Gastroesophageal sphincter (tissue), 3 donors: ENCODE measurements at regions not wholly inside any gene's neighbourhood (a gene's known extent, or its start where the extent isn't known, plus 50 kb on each side); places are given as distances from the start of the nearest gene placed in this dataset.

ENCODE experiments used
- EP300 ChIP-seq: sonication (generic); formaldehyde crosslinking; IDR thresholded peaks from one replicate; pipeline ENCODE4 v1.6.1; 2017; ENCODE audit warnings: antibody characterized with exemption, mild to moderate bottlenecking
- POLR2A ChIP-seq, 2 donors: fragments of 450-650 bp; IDR thresholded peaks; one replicate each; pipeline ENCODE4 v1.6.1; 2017; ENCODE audit warnings: antibody characterized with exemption in 2 of 2, mild to moderate bottlenecking in 2 of 2, moderate library complexity in 1 of 2
- POLR2AphosphoS5 ChIP-seq: sonication (generic); formaldehyde crosslinking; IDR thresholded peaks from one replicate; pipeline ENCODE4 v1.6.1; 2017; ENCODE audit warnings: antibody characterized with exemption
- TF ChIP-seq, protein P1 (sequence below), 4 experiments: fragments of 200-600 bp in 2 of 4; fragments of 450-650 bp in 2 of 4; sonication (generic) in 1 of 4; IDR thresholded peaks; one replicate each; pipeline ENCODE4 v1.5.1; 2017 to 2019; ENCODE audit warnings: antibody characterized with exemption in 4 of 4, mild to moderate bottlenecking in 2 of 4, moderate library complexity in 2 of 4

DNA sequence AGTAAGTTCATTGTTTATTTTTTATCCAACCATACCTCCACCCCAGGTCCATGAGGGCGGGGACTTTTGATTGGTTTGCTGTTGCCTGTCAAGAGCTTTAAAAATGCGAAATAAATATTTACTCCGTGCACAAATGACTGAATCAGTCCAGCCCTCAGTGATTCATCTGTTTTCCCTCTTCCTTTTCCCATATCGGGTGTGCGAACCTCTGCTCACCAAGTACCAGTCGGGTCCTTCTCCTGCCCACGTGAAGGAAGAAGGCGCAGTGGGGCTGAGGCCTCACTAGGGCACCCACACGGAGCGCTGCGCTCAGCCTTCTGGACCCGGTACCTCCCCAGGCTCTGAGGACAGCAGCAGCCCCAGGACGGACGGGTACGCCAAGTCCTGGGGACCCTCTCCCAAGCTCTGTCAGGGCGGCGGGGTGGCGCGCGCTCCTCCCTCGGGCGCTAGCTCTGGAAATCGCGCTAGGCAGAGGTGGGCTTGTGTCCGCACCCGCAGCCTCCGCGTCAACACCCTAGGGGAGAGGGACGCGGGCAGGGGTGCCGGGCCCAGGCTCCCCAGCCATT, 70.5 kb upstream of the EPHB3 start:
- TF ChIP-seq POLR2A (IDR thresholded peaks at IDR 0.05), result no peak
- TF ChIP-seq, protein P1, sequence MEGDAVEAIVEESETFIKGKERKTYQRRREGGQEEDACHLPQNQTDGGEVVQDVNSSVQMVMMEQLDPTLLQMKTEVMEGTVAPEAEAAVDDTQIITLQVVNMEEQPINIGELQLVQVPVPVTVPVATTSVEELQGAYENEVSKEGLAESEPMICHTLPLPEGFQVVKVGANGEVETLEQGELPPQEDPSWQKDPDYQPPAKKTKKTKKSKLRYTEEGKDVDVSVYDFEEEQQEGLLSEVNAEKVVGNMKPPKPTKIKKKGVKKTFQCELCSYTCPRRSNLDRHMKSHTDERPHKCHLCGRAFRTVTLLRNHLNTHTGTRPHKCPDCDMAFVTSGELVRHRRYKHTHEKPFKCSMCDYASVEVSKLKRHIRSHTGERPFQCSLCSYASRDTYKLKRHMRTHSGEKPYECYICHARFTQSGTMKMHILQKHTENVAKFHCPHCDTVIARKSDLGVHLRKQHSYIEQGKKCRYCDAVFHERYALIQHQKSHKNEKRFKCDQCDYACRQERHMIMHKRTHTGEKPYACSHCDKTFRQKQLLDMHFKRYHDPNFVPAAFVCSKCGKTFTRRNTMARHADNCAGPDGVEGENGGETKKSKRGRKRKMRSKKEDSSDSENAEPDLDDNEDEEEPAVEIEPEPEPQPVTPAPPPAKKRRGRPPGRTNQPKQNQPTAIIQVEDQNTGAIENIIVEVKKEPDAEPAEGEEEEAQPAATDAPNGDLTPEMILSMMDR (IDR thresholded peaks at IDR 0.05), result no peak
- no peak for TF ChIP-seq POLR2AphosphoS5
- TF ChIP-seq EP300, result no peak
